AG10803 (cell line): ENCODE measurements at regions not wholly inside any gene's neighbourhood (a gene's known extent, or its start where the extent isn't known, plus 50 kb on each side); places are given as distances from the start of the nearest gene placed in this dataset.

Source experiments
- DNase-seq: peaks from one replicate; pipeline ENCODE4 v3.0.0; 2010; ENCODE audit warnings: low read depth
- H3K4me3 ChIP-seq: 2 replicates; pipeline ENCODE4 v1.5.1; 2011; ENCODE audit warnings: mild to moderate bottlenecking, low read length, control low read depth
- CTCF ChIP-seq: conservative IDR thresholded peaks from 2 replicates; pipeline ENCODE4 v1.5.1; 2011; ENCODE audit warnings: mild to moderate bottlenecking, low read length, control low read depth, inconsistent platforms

DNA sequence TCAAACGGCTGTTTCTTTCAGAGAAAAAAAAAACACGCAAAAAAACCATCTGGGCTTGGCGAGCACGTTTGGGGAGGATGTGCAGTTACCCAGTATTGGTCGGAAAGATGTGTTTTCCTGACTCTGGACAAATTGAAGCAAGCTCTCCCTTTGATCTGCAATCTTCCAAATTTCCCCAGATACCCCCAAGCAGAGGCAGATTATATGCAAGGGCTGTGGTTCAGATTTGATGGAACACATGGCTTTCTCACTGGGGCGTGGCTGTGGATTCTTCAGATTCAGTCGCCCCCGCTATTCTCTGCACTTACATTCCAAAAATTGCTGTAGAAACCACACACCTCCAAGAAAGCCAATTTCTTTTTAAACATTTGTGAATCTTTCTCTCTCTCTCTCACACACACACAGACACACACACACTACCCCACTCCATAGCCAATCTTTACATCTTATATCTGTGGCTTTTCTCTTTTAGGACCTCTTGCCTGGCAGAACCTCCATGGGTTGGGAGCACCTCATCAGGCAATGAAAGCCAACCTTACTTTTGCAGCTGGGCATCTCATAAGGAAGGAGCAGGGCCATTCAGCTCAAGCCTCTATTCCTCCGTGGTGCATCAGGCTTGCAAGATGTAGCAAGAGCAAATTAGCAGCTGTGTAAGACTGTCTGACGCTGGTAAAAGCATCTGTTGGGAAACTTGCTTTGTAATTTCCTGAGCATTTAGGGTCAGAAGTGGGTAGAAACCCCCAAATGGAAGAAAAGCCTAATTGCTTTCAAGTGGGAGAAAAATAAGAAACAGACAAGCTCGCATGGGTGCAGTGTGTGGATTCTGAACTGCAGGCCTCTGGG lies 103.9 kb upstream of the FAM20A start:
- peak; percentile 98 for DNase-seq
- H3K4me3 ChIP-seq: peak overlapping the region; percentile 30

DNA sequence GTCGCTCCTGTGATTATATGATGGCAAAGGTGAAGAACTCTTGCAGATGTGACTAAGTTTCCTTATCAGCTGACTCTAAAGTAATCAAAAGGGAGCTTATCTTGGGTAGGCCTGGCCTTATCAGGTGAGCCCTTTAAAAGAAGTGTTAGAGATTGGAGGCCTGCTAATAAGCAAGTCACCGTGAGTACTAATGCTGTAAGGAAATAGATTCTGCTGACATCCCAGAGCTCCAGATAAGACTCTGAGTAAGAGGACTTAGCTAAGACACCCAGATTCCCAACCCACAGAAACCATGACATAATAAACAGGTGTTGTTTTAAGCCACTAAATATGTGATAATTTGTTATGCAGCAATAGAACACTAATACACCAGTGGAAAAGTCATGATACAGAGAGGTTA lies 99.9 kb upstream of the FAM20A start:
- TF ChIP-seq CTCF: no peak

More for the DNA sequence above, 103.9 kb upstream of the FAM20A start:
- peak; percentile 7; the same call in 1 of the 2 replicates for TF ChIP-seq CTCF

GRCh38 chr17:68700421-68700820 lies 99.3 kb upstream of the FAM20A start:
- TF ChIP-seq CTCF: no peak
- DNase-seq: no peak
- no peak overlapping the region for H3K4me3 ChIP-seq

More for the DNA sequence above, 99.9 kb upstream of the FAM20A start:
- no peak overlapping the region for H3K4me3 ChIP-seq
- DNase-seq: no peak

DNA sequence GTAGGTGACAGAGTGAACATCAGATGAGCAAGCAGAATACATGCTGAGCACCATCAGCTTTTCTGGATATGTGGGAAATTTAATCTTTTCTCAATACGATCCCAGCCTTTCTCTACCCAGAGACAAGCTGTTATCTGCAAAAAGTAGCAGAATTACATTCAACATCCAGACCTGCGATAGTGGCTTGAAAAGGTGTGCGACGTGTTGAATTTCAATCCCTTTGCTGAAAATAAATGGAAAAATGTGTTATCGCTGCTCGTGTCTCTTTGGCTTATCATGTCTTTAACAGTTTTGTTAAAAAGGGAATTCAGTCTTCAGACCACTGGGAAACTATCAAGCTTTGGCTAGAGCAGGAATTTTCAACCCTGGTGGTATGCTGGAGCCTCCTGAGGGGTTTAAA lies 98.8 kb upstream of the FAM20A start:
- TF ChIP-seq CTCF: no peak
- DNase-seq: no peak
- no peak overlapping the region for H3K4me3 ChIP-seq

GRCh38 chr17:68698746-68699145 lies 97.6 kb upstream of the FAM20A start:
- no peak for TF ChIP-seq CTCF
- DNase-seq: peak; percentile 42
- H3K4me3 ChIP-seq: no peak overlapping the region

DNA sequence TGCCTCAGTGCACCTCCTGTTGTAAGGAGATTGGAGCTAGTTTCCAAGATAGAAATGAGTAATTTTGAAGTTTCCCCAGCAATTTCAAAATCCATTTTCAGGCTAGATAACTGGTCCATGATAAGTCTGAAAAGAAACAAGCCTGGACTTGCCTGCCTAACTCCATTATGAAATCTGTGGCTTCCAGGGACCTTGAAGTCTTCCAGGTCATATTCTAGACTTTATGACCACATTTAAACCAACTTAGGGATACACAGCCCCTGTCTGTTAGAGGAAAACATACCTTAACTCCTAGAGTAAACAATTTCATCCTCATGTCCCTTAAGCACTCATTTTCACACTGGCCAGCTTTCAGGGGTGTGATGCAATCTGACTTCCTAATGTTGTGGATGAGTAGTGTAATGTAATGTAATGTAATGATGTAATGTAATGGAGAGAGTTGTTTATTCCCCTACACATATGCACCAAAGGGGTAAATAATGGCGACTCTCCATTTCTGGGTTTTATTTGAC lies 96.7 kb upstream of the FAM20A start:
- TF ChIP-seq CTCF: no peak
- no peak overlapping the region for H3K4me3 ChIP-seq
- DNase-seq: peak; percentile 89

DNA sequence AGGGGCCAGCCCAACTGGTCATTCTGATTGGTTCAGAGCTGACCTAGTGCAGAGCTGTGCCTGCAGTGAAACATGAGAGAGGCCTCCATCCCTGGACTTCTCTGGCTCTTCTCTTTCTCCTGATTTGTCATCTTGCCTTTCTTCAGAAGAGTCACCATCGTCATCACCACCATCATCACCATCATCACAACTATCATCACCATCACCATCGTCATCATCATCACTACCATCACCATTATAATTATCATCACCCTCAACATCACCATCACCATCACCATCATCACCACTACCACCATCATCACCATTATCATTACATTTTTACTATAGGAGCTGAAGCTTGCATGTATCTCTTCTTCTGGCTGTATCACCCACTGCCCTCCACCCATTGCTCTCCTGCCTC lies 94.5 kb upstream of the FAM20A start:
- no peak overlapping the region for H3K4me3 ChIP-seq
- no peak for DNase-seq

More for the DNA sequence above, 94.5 kb upstream of the FAM20A start:
- no peak for TF ChIP-seq CTCF
